ENCODE measurements at regions not wholly inside any gene's neighbourhood (a gene's known extent, or its start where the extent isn't known, plus 50 kb on each side); places are given as distances from the start of the nearest gene placed in this dataset.

- TF ChIP-seq POLR2A (IDR thresholded peaks at IDR 0.05; ENCODE audit: low read length), result no peak
- no peak for TF ChIP-seq GATA1 (IDR thresholded peaks at IDR 0.05; ENCODE audit: low read depth, low read length)
Measured at GRCh38 chr6:14353281-14353680, 235.7 kb downstream of the CD83 start.

Data from erythroblast (primary cell).